ENCODE measurements at regions not wholly inside any gene's neighbourhood (a gene's known extent, or its start where the extent isn't known, plus 50 kb on each side); places are given as distances from the start of the nearest gene placed in this dataset.

GRCh38 chr18:25929787-25930186, 160.6 kb downstream of the SS18 start:
- no peak for TF ChIP-seq CTCF (IDR thresholded peaks at IDR 0.05; ENCODE audit: low read length)
- no peak for TF ChIP-seq EZH2 (IDR thresholded peaks at IDR 0.05; ENCODE audit: borderline replicate concordance, low read length)

Data from OCI-LY1 (cell line).